H1 (cell line): ENCODE measurements at regions not wholly inside any gene's neighbourhood (a gene's known extent, or its start where the extent isn't known, plus 50 kb on each side); places are given as distances from the start of the nearest gene placed in this dataset.

Experiments
- CTCF ChIA-PET: fragments of 300-600 bp; sonication (Branson Sonifier 250); formaldehyde crosslinking; loops from one replicate; lab custom pipeline; 2021; ENCODE audit not compliant: partially characterized antibody; lab: Charles Lee
- POLR2A ChIA-PET: fragments of 300-600 bp; sonication (Branson Sonifier 250); formaldehyde crosslinking; loops from one replicate; lab custom pipeline; 2021; ENCODE audit warnings: inconsistent platforms; ENCODE audit not compliant: partially characterized antibody; lab: Charles Lee
- DNase-seq, 2 experiments: peaks; one replicate each; pipeline versions ENCODE4 v3.0.0 to v3.0.0-alpha.2; 2010 to 2022; ENCODE audit warnings: low spot score in 2 of 2, low read depth in 1 of 2, mixed read lengths in 1 of 2
- FAIRE-seq: peaks from 2 replicates; lab custom pipeline; 2011; peaks lifted over from hg19 to GRCh38; lab: Jason Lieb, UNC
- H2AFZ ChIP-seq: 2 replicates; pipeline ENCODE4 v1.8.1; 2012; ENCODE audit warnings: low read length, inconsistent platforms
- H2AK5ac ChIP-seq: 2 replicates; pipeline ENCODE4 v1.6.1; 2013; ENCODE audit warnings: low read depth, low read length
- H2BK120ac ChIP-seq: replicated peaks from 2 replicates; pipeline ENCODE3; 2013; ENCODE audit warnings: low read depth, low read length, inconsistent platforms
- H2BK12ac ChIP-seq: 2 replicates; pipeline ENCODE4 v1.6.1; 2013; ENCODE audit warnings: low read depth, low read length
- H2BK15ac ChIP-seq: 2 replicates; pipeline ENCODE4 v1.6.1; 2013; ENCODE audit warnings: low read length
- H2BK20ac ChIP-seq: 2 replicates; pipeline ENCODE4 v1.6.1; 2013; ENCODE audit warnings: low read length
- H2BK5ac ChIP-seq: 2 replicates; pipeline ENCODE4 v1.6.1; 2013; ENCODE audit warnings: low read depth, low read length
- H3K14ac ChIP-seq: 2 replicates; pipeline ENCODE4 v1.6.1; 2013; ENCODE audit warnings: inconsistent platforms; ENCODE audit not compliant: insufficient read length
- H3K18ac ChIP-seq: 2 replicates; pipeline ENCODE4 v1.6.1; 2013; ENCODE audit warnings: low read length; ENCODE audit errors: extremely low read depth
- H3K23ac ChIP-seq: 2 replicates; pipeline ENCODE4 v1.6.1; 2013; ENCODE audit warnings: inconsistent platforms; ENCODE audit not compliant: insufficient read length
- H3K23me2 ChIP-seq: 2 replicates; pipeline ENCODE4 v1.6.1; 2013; ENCODE audit warnings: low read depth, low read length
- H3K27ac ChIP-seq: 2 replicates; pipeline ENCODE4 v1.6.1; 2011; ENCODE audit warnings: low read depth, low read length, inconsistent platforms
- H3K27me3 ChIP-seq, 4 experiments: replicated peaks in 1 of 4; 1 replicate in 1 of 4; 2 replicates in 3 of 4; pipeline versions ENCODE4 v1.6.1 to v1.8.1; 2011 to 2013; ENCODE audit warnings: low read length in 3 of 4, mild to moderate bottlenecking in 3 of 4, inconsistent platforms in 2 of 4, mixed read lengths in 2 of 4, moderate library complexity in 1 of 4; ENCODE audit not compliant: control insufficient read depth in 3 of 4, insufficient read depth in 3 of 4; ENCODE audit errors: extremely low read depth in 1 of 4
- H3K36me3 ChIP-seq, 4 experiments: 2 replicates each; pipeline versions ENCODE4 v1.6.1 to v1.8.1; 2011 to 2013; ENCODE audit warnings: mild to moderate bottlenecking in 4 of 4, low read length in 3 of 4, moderate library complexity in 2 of 4, control low read depth in 1 of 4, inconsistent platforms in 1 of 4; ENCODE audit not compliant: insufficient read depth in 4 of 4, control insufficient read depth in 2 of 4
- H3K4ac ChIP-seq: replicated peaks from 2 replicates; pipeline ENCODE3; 2013; ENCODE audit warnings: low read length, low read depth, mixed read lengths, inconsistent platforms; ENCODE audit not compliant: insufficient read length
- H3K4me1 ChIP-seq, 4 experiments: replicated peaks in 1 of 4; 1 replicate in 1 of 4; 2 replicates in 3 of 4; pipeline versions ENCODE4 v1.6.1 to v1.8.1; 2011 to 2013; ENCODE audit warnings: low read length in 3 of 4, inconsistent platforms in 2 of 4, mixed read lengths in 1 of 4; ENCODE audit not compliant: insufficient read depth in 4 of 4, control insufficient read depth in 3 of 4
- H3K4me2 ChIP-seq, 2 experiments: 2 replicates each; pipeline versions ENCODE4 v1.6.1 to v1.8.1; 2011 to 2013; ENCODE audit warnings: low read depth in 2 of 2, low read length in 2 of 2, control low read depth in 1 of 2, inconsistent platforms in 1 of 2, mild to moderate bottlenecking in 1 of 2; ENCODE audit not compliant: insufficient read depth in 1 of 2
- H3K4me3 ChIP-seq, 4 experiments: fragments of 200-600, 300-600 bp in 1 of 4; sonication (generic), shearing (Covaris generic), sonication (Bioruptor Twin) in 1 of 4; 2 replicates each; pipeline versions ENCODE4 v1.5.1 to v1.8.1; 2011 to 2016; ENCODE audit warnings: low read length in 4 of 4, low read depth in 3 of 4, control low read depth in 2 of 4, inconsistent platforms in 2 of 4, mild to moderate bottlenecking in 2 of 4, mixed read lengths in 1 of 4, moderate library complexity in 1 of 4; ENCODE audit not compliant: insufficient read depth in 2 of 4; ENCODE audit errors: extremely low read depth in 1 of 4
- H3K56ac ChIP-seq: replicated peaks from 2 replicates; pipeline ENCODE3; 2013; ENCODE audit warnings: low read depth, mild to moderate bottlenecking, mixed read lengths, low read length, inconsistent platforms; ENCODE audit not compliant: insufficient read length
- H3K79me1 ChIP-seq: 2 replicates; pipeline ENCODE4 v1.6.1; 2013; ENCODE audit warnings: low read depth, low read length, control low read depth
- H3K79me2 ChIP-seq, 2 experiments: 2 replicates each; pipeline versions ENCODE4 v1.6.1 to v1.8.1; 2012 to 2013; ENCODE audit warnings: low read length in 2 of 2, mild to moderate bottlenecking in 2 of 2, inconsistent platforms in 1 of 2; ENCODE audit not compliant: insufficient read depth in 2 of 2, control insufficient read depth in 1 of 2
- H3K9ac ChIP-seq, 4 experiments: replicated peaks in 1 of 4; 1 replicate in 1 of 4; 2 replicates in 3 of 4; pipeline versions ENCODE4 v1.6.1 to v1.8.1; 2011 to 2013; ENCODE audit warnings: low read depth in 3 of 4, low read length in 3 of 4, control low read depth in 2 of 4, mild to moderate bottlenecking in 2 of 4, moderate library complexity in 2 of 4, inconsistent platforms in 1 of 4; ENCODE audit errors: extremely low read depth in 1 of 4
- H3K9me3 ChIP-seq, 2 experiments: 2 replicates each; pipeline versions ENCODE4 v1.6.1 to v1.8.1; 2012 to 2013; ENCODE audit warnings: mild to moderate bottlenecking in 2 of 2, moderate library complexity in 2 of 2, control low read depth in 1 of 2, inconsistent platforms in 1 of 2, low read depth in 1 of 2, low read length in 1 of 2, mixed read lengths in 1 of 2; ENCODE audit not compliant: insufficient read depth in 2 of 2
- H4K20me1 ChIP-seq, 2 experiments: replicated peaks in 1 of 2; 2 replicates each; pipeline versions ENCODE3 to v1.8.1; 2011 to 2013; ENCODE audit warnings: inconsistent platforms in 2 of 2, low read length in 2 of 2, mild to moderate bottlenecking in 1 of 2; ENCODE audit not compliant: insufficient read depth in 2 of 2, control insufficient read depth in 1 of 2
- H4K5ac ChIP-seq: 2 replicates; pipeline ENCODE4 v1.6.1; 2013; ENCODE audit warnings: low read length, low read depth, mixed read lengths, inconsistent platforms; ENCODE audit not compliant: insufficient read length
- H4K8ac ChIP-seq: 2 replicates; pipeline ENCODE4 v1.8.0; 2013; ENCODE audit warnings: mild to moderate bottlenecking, moderate library complexity, low read length, inconsistent platforms; ENCODE audit not compliant: insufficient read depth; ENCODE audit errors: extremely low read depth
- H4K91ac ChIP-seq: replicated peaks from 2 replicates; pipeline ENCODE3; 2013; ENCODE audit warnings: low read length, mixed read lengths, inconsistent platforms; ENCODE audit not compliant: insufficient read length
- BACH1 ChIP-seq: IDR thresholded peaks from 2 replicates; pipeline ENCODE4 v1.6.1; 2012; ENCODE audit warnings: low read length, improper control_type of control experiment
- CREB1 ChIP-seq: IDR thresholded peaks from 2 replicates; pipeline ENCODE4 v1.6.1; 2012; ENCODE audit warnings: inconsistent platforms
- GABPA ChIP-seq: IDR thresholded peaks from 2 replicates; pipeline ENCODE4 v1.6.1; 2011; ENCODE audit warnings: mild to moderate bottlenecking, low read length, moderate library complexity, borderline replicate concordance; ENCODE audit not compliant: insufficient read depth
- GTF2F1 ChIP-seq: IDR thresholded peaks from 2 replicates; pipeline ENCODE4 v1.6.1; 2012; ENCODE audit warnings: low read depth, low read length, improper control_type of control experiment, borderline replicate concordance
- HDAC6 ChIP-seq: IDR thresholded peaks from one replicate; pipeline ENCODE4 v1.7.1; 2012; ENCODE audit warnings: low read depth, mild to moderate bottlenecking, inconsistent platforms, low read length, moderate library complexity
- RBBP5 ChIP-seq: IDR thresholded peaks from 2 replicates; pipeline ENCODE4 v1.7.1; 2012; ENCODE audit warnings: low read depth, mild to moderate bottlenecking, inconsistent platforms, low read length, moderate library complexity, borderline replicate concordance
- SP2 ChIP-seq: IDR thresholded peaks from 2 replicates; pipeline ENCODE4 v1.6.1; 2012; ENCODE audit warnings: mild to moderate bottlenecking, low read length, inconsistent platforms
- TAF7 ChIP-seq: optimal IDR thresholded peaks from 2 replicates; pipeline ENCODE3; 2011; ENCODE audit warnings: low read depth, mild to moderate bottlenecking, inconsistent platforms, low read length, moderate library complexity, borderline replicate concordance
- TBP ChIP-seq: IDR thresholded peaks from 2 replicates; pipeline ENCODE4 v1.6.1; 2011; ENCODE audit warnings: low read depth, low read length, improper control_type of control experiment
- YY1 ChIP-seq: IDR thresholded peaks from 2 replicates; pipeline ENCODE4 v1.6.1; 2011; ENCODE audit warnings: low read depth, mild to moderate bottlenecking, low read length
- WGBS, 2 experiments: shearing (Covaris generic) in 1 of 2; methylation state at CpG; one replicate each; pipeline versions ENCODE4 v1.1.6 to v1.1.7; 2013 to 2015; ENCODE audit warnings: low lambda C conversion rate in 2 of 2, mixed read lengths in 2 of 2, inconsistent platforms in 1 of 2, low coverage in 1 of 2, missing lambda C conversion rate in 1 of 2; ENCODE audit not compliant: insufficient replicate concordance in 2 of 2, insufficient coverage in 1 of 2, insufficient read length in 1 of 2; ENCODE audit errors: extremely low coverage in 1 of 2, missing lambda C conversion rate in 1 of 2; 5-methylcytosine and 5-hydroxymethylcytosine counted together

DNA sequence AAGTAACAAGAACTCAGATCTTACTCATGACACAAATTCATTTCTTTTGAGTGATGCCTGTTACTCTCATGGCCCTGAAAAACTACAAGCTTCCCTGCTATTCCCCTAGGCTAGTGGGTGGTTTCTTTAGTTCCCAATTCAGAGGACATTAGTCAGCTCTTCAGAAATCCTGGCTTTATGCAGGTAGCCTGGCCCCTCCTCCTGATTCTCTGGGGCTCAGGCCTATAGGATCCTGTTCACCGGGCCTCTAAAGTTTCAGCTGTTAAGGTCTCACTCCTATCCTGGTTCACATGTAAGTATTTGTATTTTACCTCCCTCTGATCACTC, 87.3 kb upstream of the IRX5 start:
- no peak overlapping the region for H3K23ac ChIP-seq
- H3K36me3 ChIP-seq: no peaks in the 10 kb centered on the region
- H4K5ac ChIP-seq: no peak overlapping the region
- no peak overlapping the region for H2BK12ac ChIP-seq
- no peak overlapping the region for H3K18ac ChIP-seq
- WGBS, 2 experiments: 100% methylated on average over 1 of the region's 1 CpG; no CpG with 5 or more reads in 1 of the 2 experiments
- no peak for TF ChIP-seq CREB1
- no peak for TF ChIP-seq SP2
- TF ChIP-seq RBBP5: no peak
- TF ChIP-seq YY1: no peak
- no peak for TF ChIP-seq BACH1
- no peak for TF ChIP-seq GABPA
- TF ChIP-seq TAF7: no peak
- TF ChIP-seq GTF2F1: no peak
- TF ChIP-seq TBP: no peak
- TF ChIP-seq HDAC6: no peak
- H2BK5ac ChIP-seq: no peak overlapping the region
- no peak overlapping the region for H2BK120ac ChIP-seq
- H2BK20ac ChIP-seq: no peak overlapping the region
- H3K4me1 ChIP-seq: no peaks in the 10 kb centered on the region
- no peak overlapping the region for H3K56ac ChIP-seq
- no peaks in the 10 kb centered on the region for H3K23me2 ChIP-seq
- no peak overlapping the region for H4K8ac ChIP-seq
- H4K91ac ChIP-seq: no peak overlapping the region
- no peak overlapping the region for H3K4me2 ChIP-seq
- no peak overlapping the region for H2BK15ac ChIP-seq
- no peaks in the 10 kb centered on the region for H3K79me2 ChIP-seq
- FAIRE-seq: no peak
- H3K4ac ChIP-seq: no peak overlapping the region
- H3K9me3 ChIP-seq: peaks cover 11 to 15% of the 10 kb centered on the region in 2 experiments; a peak in 3 of 4 replicates
- H3K4me3 ChIP-seq: no peak overlapping the region
- DNase-seq: no peak
- H3K27ac ChIP-seq: no peak overlapping the region
- H3K27me3 ChIP-seq: no peaks in the 10 kb centered on the region
- H3K14ac ChIP-seq: no peak overlapping the region
- no peak overlapping the region for H2AK5ac ChIP-seq
- CTCF ChIA-PET: no interaction called here
- H2AFZ ChIP-seq: no peak overlapping the region
- H3K79me1 ChIP-seq: no peaks in the 10 kb centered on the region
- H4K20me1 ChIP-seq: no peaks in the 10 kb centered on the region
- POLR2A ChIA-PET: no interaction called here
- H3K9ac ChIP-seq: no peak overlapping the region
